Testis (tissue), 2 donors: ENCODE measurements at regions not wholly inside any gene's neighbourhood (a gene's known extent, or its start where the extent isn't known, plus 50 kb on each side); places are given as distances from the start of the nearest gene placed in this dataset.

ENCODE experiments used
- DNase-seq: peaks from one replicate; pipeline ENCODE4 v3.0.0-alpha.2; 2019
- H3K27ac ChIP-seq, 2 donors: fragments of 200-600 bp; sonication (generic); one replicate each; pipeline ENCODE4 v1.5.1; 2019
- H3K27me3 ChIP-seq: fragments of 200-600 bp; sonication (generic); one replicate; pipeline ENCODE4 v1.5.1; 2019
- H3K36me3 ChIP-seq: fragments of 200-600 bp; sonication (generic); one replicate; pipeline ENCODE4 v1.5.1; 2017; ENCODE audit warnings: low read depth; ENCODE audit errors: missing control alignments
- H3K4me1 ChIP-seq: fragments of 200-600 bp; sonication (generic); one replicate; pipeline ENCODE4 v1.5.1; 2019
- H3K4me3 ChIP-seq, 2 donors: fragments of 200-600 bp; sonication (generic); one replicate each; pipeline ENCODE4 v1.5.1; 2017 to 2019
- H3K9me3 ChIP-seq: fragments of 200-600 bp; sonication (generic); one replicate; pipeline ENCODE4 v1.5.1; 2017
- POLR2A ChIP-seq: fragments of 450-650 bp; IDR thresholded peaks from one replicate; pipeline ENCODE4 v1.6.1; 2017; ENCODE audit warnings: antibody characterized with exemption, mild to moderate bottlenecking, moderate library complexity
- WGBS, 2 donors: methylation state at CpG; one replicate each; pipeline ENCODE4 v1.1.5; 2018; 5-methylcytosine and 5-hydroxymethylcytosine counted together
- intact Hi-C: fragments of 100-400 bp; cut with DNase I; formaldehyde crosslinking; loops from one replicate; pipeline ENCODE4 v1.15.1; 2023; ENCODE audit warnings: low total_unique reads
- TF ChIP-seq, protein P1 (sequence below), 3 experiments: fragments of 450-650 bp in 2 of 3; fragments of 200-600 bp in 1 of 3; sonication (generic) in 1 of 3; IDR thresholded peaks; one replicate each; pipeline ENCODE4 v1.5.1; 2016 to 2019; ENCODE audit warnings: antibody characterized with exemption in 3 of 3, mild to moderate bottlenecking in 2 of 3, moderate library complexity in 1 of 3

DNA sequence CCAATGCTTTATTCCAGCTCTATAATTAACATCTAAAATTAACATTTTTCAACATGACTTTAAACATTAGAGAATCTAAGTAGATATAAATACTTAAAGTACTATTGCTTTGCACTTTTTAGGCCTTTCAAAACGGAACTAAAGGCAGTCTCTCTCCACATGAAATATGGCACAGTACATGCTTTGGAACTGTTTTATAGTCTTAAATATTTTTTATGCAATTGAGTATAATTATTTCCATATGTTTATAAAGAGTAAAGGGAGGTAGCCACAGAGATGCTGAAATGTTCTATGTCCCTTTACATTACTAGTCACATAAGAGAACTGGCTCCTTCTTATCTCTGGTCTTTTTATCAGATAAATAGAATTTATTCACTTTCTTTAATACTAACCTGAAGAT lies 674.0 kb downstream of the PLCL1 start:
- TF ChIP-seq, protein P1, sequence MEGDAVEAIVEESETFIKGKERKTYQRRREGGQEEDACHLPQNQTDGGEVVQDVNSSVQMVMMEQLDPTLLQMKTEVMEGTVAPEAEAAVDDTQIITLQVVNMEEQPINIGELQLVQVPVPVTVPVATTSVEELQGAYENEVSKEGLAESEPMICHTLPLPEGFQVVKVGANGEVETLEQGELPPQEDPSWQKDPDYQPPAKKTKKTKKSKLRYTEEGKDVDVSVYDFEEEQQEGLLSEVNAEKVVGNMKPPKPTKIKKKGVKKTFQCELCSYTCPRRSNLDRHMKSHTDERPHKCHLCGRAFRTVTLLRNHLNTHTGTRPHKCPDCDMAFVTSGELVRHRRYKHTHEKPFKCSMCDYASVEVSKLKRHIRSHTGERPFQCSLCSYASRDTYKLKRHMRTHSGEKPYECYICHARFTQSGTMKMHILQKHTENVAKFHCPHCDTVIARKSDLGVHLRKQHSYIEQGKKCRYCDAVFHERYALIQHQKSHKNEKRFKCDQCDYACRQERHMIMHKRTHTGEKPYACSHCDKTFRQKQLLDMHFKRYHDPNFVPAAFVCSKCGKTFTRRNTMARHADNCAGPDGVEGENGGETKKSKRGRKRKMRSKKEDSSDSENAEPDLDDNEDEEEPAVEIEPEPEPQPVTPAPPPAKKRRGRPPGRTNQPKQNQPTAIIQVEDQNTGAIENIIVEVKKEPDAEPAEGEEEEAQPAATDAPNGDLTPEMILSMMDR (IDR thresholded peaks at IDR 0.05), result no peak
- TF ChIP-seq POLR2A, result no peak
- no peaks in the 10 kb centered on the region for H3K27me3 ChIP-seq
- no peak overlapping the region for H3K27ac ChIP-seq
- no peak overlapping the region for H3K4me3 ChIP-seq
- no peaks in the 10 kb centered on the region for H3K9me3 ChIP-seq
- no peak for DNase-seq
- WGBS, 2 donors, result 60 to 66% methylated on average over 1 of the region's 1 CpG
- H3K4me1 ChIP-seq, result no peaks in the 10 kb centered on the region
- no peaks in the 10 kb centered on the region for H3K36me3 ChIP-seq
- intact Hi-C loops, result no loop called here

DNA sequence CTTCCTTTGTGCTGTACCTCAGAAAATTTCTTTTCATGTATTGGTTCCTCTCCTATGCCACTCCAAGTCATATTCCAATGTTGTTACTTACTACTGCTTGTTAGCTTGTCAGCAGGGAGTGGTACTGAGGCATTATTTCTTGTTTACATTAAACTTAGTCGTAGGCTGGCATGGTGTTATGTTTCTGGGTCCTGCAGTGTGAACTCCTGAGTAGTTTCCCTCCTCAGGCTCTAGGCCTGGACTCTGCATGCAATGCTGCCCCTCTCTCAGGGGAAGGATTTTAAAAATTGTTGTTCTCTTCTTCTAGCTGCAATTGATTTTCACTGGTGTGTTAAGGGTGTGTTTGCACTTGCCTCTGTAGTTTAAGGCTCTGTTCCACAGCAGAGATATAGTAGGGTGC lies 671.6 kb downstream of the PLCL1 start:
- H3K27ac ChIP-seq, result no peak overlapping the region
- no peaks in the 10 kb centered on the region for H3K4me1 ChIP-seq
- DNase-seq, result no peak
- no peaks in the 10 kb centered on the region for H3K27me3 ChIP-seq
- no peaks in the 10 kb centered on the region for H3K36me3 ChIP-seq
- TF ChIP-seq POLR2A, result no peak
- TF ChIP-seq, protein P1 (IDR thresholded peaks at IDR 0.05), result no peak
- no peaks in the 10 kb centered on the region for H3K9me3 ChIP-seq
- intact Hi-C loops, result no loop called here
- 44 to 50% methylated on average over 1 of the region's 1 CpG for WGBS, 2 donors
- H3K4me3 ChIP-seq, result no peak overlapping the region

DNA sequence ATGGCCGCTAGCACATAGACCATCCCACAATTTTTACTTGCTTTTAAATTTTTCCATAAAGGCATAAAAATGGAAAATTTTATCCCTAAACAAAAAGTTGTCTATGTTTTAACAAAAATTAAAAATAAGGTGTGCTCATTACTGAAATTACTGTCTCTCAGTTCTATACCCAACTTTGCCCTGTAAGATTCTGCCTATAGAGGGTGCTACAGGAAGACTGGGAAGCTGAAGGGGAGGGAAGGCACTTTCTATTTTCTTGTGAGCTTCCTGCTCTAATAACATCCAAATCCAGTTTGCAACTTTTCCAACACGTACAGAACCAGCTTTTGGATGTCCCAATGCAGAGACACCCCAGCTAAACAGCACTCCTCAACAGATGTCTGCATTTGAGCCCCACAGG lies 666.9 kb downstream of the PLCL1 start:
- no peaks in the 10 kb centered on the region for H3K9me3 ChIP-seq
- no peak overlapping the region for H3K27ac ChIP-seq
- TF ChIP-seq, protein P1 (IDR thresholded peaks at IDR 0.05), result no peak
- TF ChIP-seq POLR2A, result no peak
- WGBS, 2 donors, result 60 to 61% methylated on average over 2 of the region's 2 CpGs
- intact Hi-C loops, result no loop called here
- no peaks in the 10 kb centered on the region for H3K27me3 ChIP-seq
- DNase-seq, result no peak
- no peaks in the 10 kb centered on the region for H3K36me3 ChIP-seq
- no peaks in the 10 kb centered on the region for H3K4me1 ChIP-seq
- no peak overlapping the region for H3K4me3 ChIP-seq

DNA sequence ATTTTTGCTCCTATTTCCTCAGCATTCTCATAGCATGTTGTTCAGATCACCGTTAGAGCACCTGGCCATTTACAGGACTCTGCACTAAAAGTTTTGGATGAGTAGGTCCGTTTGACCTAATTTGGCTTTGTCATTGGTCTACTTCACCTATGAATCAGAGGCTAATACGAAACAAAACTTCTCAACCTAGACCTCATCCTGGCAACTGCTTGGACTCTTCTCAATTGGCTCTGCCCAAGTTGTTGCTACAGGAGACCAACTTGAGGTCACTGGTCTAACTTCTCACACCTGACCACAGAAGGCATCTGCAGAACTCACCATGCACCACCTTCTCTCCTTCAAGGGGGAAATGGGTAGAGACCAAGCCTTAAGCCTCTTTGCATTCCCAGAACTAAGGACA lies 663.7 kb downstream of the PLCL1 start:
- no peak for TF ChIP-seq POLR2A
- TF ChIP-seq, protein P1 (IDR thresholded peaks at IDR 0.05), result no peak

DNA sequence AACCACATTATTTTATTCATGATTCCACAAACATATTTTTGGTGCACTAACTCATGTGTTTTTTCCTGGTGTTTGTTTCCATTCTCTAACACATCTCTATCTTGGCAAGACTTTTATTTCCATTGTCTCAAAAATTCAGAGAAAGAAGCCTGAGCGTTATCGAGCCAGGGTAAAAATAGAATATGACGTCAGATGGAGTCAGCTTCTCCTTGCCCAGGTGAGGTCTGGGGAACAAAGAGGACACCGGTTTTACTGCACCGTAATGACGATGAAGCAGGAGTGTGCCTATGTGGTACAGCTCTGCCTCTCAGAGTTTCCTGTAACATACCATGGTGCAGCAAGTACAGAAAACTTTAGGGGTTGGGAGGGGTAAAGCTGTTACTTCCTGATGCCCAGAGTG lies 661.6 kb downstream of the PLCL1 start:
- DNase-seq, result no peak
- Histone ChIP-seq H3K36me3 (no peaks in the 10 kb centered on the region), H3K9me3 (no peaks in the 10 kb centered on the region), H3K27me3 (no peaks in the 10 kb centered on the region), H3K4me1 (no peaks in the 10 kb centered on the region), H3K4me3 (no peak overlapping the region), H3K27ac (no peak overlapping the region)
- intact Hi-C loops, result no loop called here
- 81 to 95% methylated on average over 6 of the region's 6 CpGs for WGBS, 2 donors
- no peak for TF ChIP-seq POLR2A
- TF ChIP-seq, protein P1 (IDR thresholded peaks at IDR 0.05), result no peak

More for the DNA sequence above, 663.7 kb downstream of the PLCL1 start:
- Histone ChIP-seq H3K4me1 (no peaks in the 10 kb centered on the region), H3K27me3 (no peaks in the 10 kb centered on the region), H3K9me3 (no peaks in the 10 kb centered on the region), H3K36me3 (no peaks in the 10 kb centered on the region), H3K27ac (no peak overlapping the region), H3K4me3 (no peak overlapping the region)
- intact Hi-C loops, result no loop called here
- WGBS, 2 donors, result 85 to 89% methylated on average over 3 of the region's 3 CpGs
- DNase-seq, result no peak
